ENCODE measurements at regions not wholly inside any gene's neighbourhood (a gene's known extent, or its start where the extent isn't known, plus 50 kb on each side); places are given as distances from the start of the nearest gene placed in this dataset.

DNA sequence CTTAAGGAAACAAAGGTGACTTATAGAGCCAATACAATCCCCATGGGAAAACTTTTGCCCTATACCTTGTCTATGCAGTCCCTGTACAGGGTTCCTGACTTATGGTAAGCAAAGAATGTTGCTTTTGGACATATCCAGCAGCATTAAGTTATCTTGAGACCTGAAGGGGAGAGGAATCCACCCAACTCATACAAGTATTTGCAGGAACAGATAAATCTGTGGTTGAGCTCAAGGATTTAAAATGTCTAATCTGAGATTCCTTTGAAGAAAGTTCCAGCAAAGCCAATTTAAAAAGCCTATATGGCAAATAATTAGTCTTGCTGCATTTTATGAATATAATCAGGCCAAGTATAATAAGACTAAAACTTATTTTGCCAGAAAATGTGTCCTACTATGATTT is 739.5 kb upstream of the CDH2 start:
- Mint-ChIP-seq H3K27me3 (ENCODE audit: low read depth) (no peaks in the 10 kb centered on the region), H3K9me3 (peaks cover 12% of the 10 kb centered on the region), H3K4me1 (ENCODE audit: low read depth) (no peaks in the 10 kb centered on the region), H3K4me3 (no peak overlapping the region), H3K36me3 (ENCODE audit: low read depth) (no peaks in the 10 kb centered on the region), H3K27ac (no peak overlapping the region)
- DNase-seq = no peak
- intact Hi-C loops (cut with micrococcal nuclease) = no loop called here
- CTCF ChIA-PET = no interaction called here

DNA sequence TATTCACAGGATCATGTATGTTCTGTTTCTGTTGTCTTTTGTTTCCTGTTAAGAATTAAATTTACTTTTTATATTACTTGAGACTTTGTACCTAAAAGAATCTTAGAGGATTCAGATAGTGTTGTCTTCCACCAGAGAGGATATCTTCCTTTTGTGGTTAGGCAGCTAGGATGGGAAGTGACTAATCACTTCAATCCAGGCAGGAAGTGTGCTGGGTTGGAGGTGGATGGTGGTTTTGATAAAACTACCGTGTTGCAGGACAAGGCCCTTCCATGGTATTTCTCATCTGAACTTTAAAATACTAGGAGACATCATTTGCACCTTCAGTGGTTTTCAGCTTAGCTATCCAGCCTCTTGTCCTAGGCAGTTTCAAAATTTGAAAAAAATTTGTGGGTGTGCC is 728.6 kb upstream of the CDH2 start:
- Mint-ChIP-seq H3K36me3 (ENCODE audit: low read depth) (no peaks in the 10 kb centered on the region), H3K9me3 (peaks cover 5% of the 10 kb centered on the region), H3K4me1 (ENCODE audit: low read depth) (no peaks in the 10 kb centered on the region), H3K27me3 (ENCODE audit: low read depth) (no peaks in the 10 kb centered on the region), H3K27ac (no peak overlapping the region), H3K4me3 (no peak overlapping the region)
- intact Hi-C loops (cut with micrococcal nuclease) = no loop called here
- CTCF ChIA-PET = no interaction called here
- no peak for DNase-seq

DNA sequence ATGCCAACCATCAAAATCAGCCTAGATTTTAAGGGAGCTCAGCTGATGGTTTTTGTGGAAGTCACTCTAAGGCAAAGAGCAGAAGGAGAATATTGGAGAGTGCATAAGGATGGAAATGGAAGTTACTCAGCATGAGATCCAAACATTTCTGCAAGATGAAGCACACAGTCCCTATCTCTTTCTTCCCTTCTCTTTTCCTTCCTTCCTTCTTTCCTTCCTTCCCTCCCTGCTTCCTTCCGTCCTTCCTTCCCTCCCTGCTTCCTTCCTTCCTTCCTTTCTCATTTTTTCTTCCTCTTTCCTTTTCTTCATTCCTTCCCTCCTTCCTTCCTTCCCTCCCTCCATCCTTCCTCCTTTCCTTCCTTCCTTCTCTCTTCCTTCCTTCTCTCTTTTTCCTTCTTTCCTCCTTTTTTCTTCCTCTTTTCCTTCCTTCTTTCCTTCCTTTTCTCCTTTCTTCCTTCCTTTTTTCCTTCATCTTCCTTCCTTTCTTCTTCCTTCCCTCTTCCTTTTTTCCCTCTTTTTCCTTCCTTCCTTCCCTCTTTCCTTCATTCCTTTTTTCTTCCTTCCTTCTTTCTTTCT is 727.9 kb upstream of the CDH2 start:
- H3K4me1 Mint-ChIP-seq (ENCODE audit: low read depth) = no peaks in the 10 kb centered on the region
- H3K4me3 Mint-ChIP-seq = no peak overlapping the region
- no peaks in the 10 kb centered on the region for H3K36me3 Mint-ChIP-seq (ENCODE audit: low read depth)
- no peak overlapping the region for H3K27ac Mint-ChIP-seq
- intact Hi-C loops (cut with micrococcal nuclease) = no loop called here
- H3K9me3 Mint-ChIP-seq = peaks cover 5% of the 10 kb centered on the region
- CTCF ChIA-PET = no interaction called here
- no peak for DNase-seq
- no peaks in the 10 kb centered on the region for H3K27me3 Mint-ChIP-seq (ENCODE audit: low read depth)

DNA sequence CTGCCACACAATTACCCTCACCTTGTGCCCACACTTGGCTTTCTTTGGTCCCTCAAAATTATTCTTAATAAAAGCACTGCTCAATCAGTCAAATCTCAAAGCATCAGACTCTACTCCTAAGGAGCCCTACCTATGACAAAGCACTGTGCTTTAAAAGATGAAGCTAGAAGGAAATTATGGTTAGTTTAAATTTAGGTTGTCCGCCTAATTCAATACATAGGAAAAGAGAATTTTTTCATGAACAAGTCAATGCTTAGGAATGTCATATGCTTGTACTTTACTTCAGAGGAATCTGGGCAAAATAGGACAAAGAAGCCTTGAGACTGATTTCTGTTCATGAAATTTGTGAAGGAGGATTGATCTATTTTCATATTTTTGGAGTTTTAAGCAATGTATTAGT is 726.4 kb upstream of the CDH2 start:
- Mint-ChIP-seq H3K27ac (no peak overlapping the region), H3K4me1 (ENCODE audit: low read depth) (no peaks in the 10 kb centered on the region), H3K9me3 (peaks cover 5% of the 10 kb centered on the region), H3K4me3 (no peak overlapping the region), H3K36me3 (ENCODE audit: low read depth) (no peaks in the 10 kb centered on the region), H3K27me3 (ENCODE audit: low read depth) (no peaks in the 10 kb centered on the region)
- intact Hi-C loops (cut with micrococcal nuclease) = no loop called here
- no peak for DNase-seq
- CTCF ChIA-PET = no interaction called here

DNA sequence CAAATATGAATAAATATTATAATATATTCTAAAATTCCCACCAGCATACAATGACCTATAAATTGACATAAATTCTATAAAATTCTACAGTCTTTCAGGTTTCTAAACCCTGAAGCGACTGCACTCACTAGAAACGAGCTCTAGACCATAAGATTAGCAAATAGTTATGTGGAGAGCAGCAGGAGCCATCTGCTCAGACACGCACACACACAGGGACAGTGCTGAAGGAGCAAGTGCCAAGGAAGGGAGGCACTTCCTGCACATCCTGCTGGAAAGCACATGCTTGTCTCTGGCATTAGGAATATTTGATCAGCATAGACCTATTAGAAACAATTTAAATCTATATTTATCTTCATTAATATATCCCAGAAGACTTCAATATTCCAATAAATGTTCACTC is 713.9 kb upstream of the CDH2 start:
- Mint-ChIP-seq H3K36me3 (ENCODE audit: low read depth) (no peaks in the 10 kb centered on the region), H3K4me3 (no peak overlapping the region), H3K27ac (no peak overlapping the region), H3K9me3 (peaks cover 6% of the 10 kb centered on the region), H3K4me1 (ENCODE audit: low read depth) (no peaks in the 10 kb centered on the region), H3K27me3 (ENCODE audit: low read depth) (no peaks in the 10 kb centered on the region)
- CTCF ChIA-PET = no interaction called here
- no peak for DNase-seq
- intact Hi-C loops (cut with micrococcal nuclease) = no loop called here

DNA sequence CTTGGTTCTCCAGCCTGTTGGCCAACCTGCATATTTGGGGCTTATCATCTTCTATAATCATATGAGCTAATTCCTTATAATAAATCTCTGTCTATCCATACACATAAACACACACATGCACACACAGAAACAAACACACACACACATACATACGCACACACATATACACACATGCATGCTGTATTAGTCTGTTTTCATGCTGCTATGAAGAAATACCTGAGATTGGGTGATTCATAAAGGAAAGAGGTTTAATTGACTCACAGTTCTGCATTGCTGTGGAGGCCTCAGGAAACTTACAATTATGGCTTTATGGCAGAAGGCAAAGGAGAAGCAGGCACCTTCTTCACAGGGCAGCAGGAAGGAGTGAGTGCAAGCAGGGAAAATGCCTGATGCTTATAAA is 707.4 kb upstream of the CDH2 start:
- CTCF ChIA-PET = no interaction called here
- no peak for DNase-seq
- peaks cover 7% of the 10 kb centered on the region for H3K9me3 Mint-ChIP-seq
- no peak overlapping the region for H3K27ac Mint-ChIP-seq
- no peak overlapping the region for H3K4me3 Mint-ChIP-seq
- no peaks in the 10 kb centered on the region for H3K27me3 Mint-ChIP-seq (ENCODE audit: low read depth)
- no peaks in the 10 kb centered on the region for H3K4me1 Mint-ChIP-seq (ENCODE audit: low read depth)
- H3K36me3 Mint-ChIP-seq (ENCODE audit: low read depth) = no peaks in the 10 kb centered on the region
- intact Hi-C loops (cut with micrococcal nuclease) = no loop called here

DNA sequence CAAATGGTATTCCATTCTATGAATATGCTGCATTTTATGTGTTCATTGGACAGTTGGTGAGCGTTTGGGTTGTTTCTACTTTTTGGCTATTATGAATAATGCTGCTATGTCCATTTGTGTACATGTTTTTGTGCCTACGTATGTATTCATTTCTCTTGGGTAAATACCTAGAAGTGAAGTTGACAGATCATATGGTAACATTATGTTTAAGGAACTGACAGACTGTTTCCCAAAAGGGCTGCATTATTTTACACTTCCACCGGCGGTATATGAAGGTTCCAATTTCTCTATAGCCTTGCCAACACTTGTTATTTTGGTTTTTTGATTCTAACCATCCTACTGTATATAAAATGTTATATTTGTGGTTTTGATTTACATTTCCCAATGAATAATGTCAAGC is 703.9 kb upstream of the CDH2 start:
- no peak for DNase-seq
- H3K9me3 Mint-ChIP-seq = peaks cover 5% of the 10 kb centered on the region
- no peak overlapping the region for H3K27ac Mint-ChIP-seq
- no peaks in the 10 kb centered on the region for H3K27me3 Mint-ChIP-seq (ENCODE audit: low read depth)
- no peaks in the 10 kb centered on the region for H3K36me3 Mint-ChIP-seq (ENCODE audit: low read depth)
- H3K4me3 Mint-ChIP-seq = no peak overlapping the region
- intact Hi-C loops (cut with micrococcal nuclease) = no loop called here
- CTCF ChIA-PET = no interaction called here
- H3K4me1 Mint-ChIP-seq (ENCODE audit: low read depth) = no peaks in the 10 kb centered on the region

DNA sequence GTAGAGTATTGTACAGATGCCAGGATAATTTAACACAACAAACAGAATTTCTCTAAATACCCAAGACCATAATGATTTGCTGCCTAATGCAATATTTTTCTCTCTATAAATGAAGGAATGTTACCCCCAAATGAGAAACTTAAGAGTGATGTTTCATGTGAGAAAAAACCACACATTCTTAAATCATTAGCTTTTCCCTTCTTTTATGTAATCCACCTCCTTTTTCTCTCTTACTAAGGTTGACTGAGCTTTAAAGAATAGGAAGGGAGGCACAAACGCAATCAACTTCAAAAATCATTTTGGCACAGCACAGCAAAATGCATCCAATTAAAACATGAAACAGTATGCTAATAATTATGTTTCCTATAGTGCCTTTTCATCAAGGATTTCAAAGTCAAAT is 698.1 kb upstream of the CDH2 start:
- Mint-ChIP-seq H3K4me1 (ENCODE audit: low read depth) (no peaks in the 10 kb centered on the region), H3K9me3 (peaks cover 5% of the 10 kb centered on the region), H3K27ac (no peak overlapping the region), H3K27me3 (ENCODE audit: low read depth) (no peaks in the 10 kb centered on the region), H3K4me3 (no peak overlapping the region), H3K36me3 (ENCODE audit: low read depth) (no peaks in the 10 kb centered on the region)
- DNase-seq = no peak
- CTCF ChIA-PET = no interaction called here
- intact Hi-C loops (cut with micrococcal nuclease) = no loop called here

DNA sequence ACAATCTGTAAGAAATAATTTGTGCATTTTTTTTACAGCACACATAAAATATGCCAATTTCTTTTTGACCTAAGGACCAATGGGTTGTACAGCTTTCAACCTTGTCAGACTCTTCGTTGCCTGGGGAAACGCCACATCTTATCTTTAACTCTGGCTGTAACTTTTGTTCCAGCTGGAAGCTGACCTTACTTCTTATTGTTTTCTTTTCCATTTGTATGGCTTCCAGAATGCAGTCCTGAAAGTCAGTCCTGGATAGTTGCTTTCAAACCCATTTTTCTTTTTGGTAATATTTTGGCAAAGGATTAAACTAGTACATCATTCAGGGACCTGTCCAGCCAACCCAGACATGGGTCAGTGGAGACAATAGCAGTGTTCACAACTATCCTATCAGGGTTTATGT is 686.5 kb upstream of the CDH2 start:
- peaks cover 6% of the 10 kb centered on the region for H3K9me3 Mint-ChIP-seq
- no peaks in the 10 kb centered on the region for H3K4me1 Mint-ChIP-seq (ENCODE audit: low read depth)
- H3K4me3 Mint-ChIP-seq = no peak overlapping the region
- no peak overlapping the region for H3K27ac Mint-ChIP-seq
- no peaks in the 10 kb centered on the region for H3K27me3 Mint-ChIP-seq (ENCODE audit: low read depth)
- no peak for DNase-seq
- H3K36me3 Mint-ChIP-seq (ENCODE audit: low read depth) = no peaks in the 10 kb centered on the region
- intact Hi-C loops (cut with micrococcal nuclease) = no loop called here
- CTCF ChIA-PET = no interaction called here

DNA sequence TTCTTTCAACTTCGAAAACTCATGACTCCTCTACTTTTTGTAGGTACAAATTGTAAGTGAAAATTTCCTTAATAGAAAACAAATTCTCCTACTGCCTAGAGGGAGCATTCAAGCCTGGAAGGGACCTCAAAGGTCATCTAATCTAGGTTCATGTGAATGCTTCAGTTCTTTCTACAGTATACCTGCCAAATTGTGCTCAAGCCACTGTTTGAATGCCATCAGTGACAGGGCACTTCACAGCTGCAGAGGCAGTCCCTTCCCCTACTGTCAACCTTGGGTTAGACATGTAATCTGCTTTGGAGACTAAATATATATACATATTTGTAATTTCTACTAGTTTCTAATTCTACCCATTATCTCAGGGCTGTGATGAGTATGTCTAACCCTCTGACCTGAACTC is 681.3 kb upstream of the CDH2 start:
- no peaks in the 10 kb centered on the region for H3K27me3 Mint-ChIP-seq (ENCODE audit: low read depth)
- CTCF ChIA-PET = interaction anchor here (0.5 kb wide), 1 partner anchor 11 kb away, joined by 3 read pairs; no protein-coding TSS in a partner anchor
- H3K9me3 Mint-ChIP-seq = peaks cover 6% of the 10 kb centered on the region
- H3K27ac Mint-ChIP-seq = no peak overlapping the region
- no peak overlapping the region for H3K4me3 Mint-ChIP-seq
- intact Hi-C loops (cut with micrococcal nuclease) = no loop called here
- no peaks in the 10 kb centered on the region for H3K36me3 Mint-ChIP-seq (ENCODE audit: low read depth)
- H3K4me1 Mint-ChIP-seq (ENCODE audit: low read depth) = no peaks in the 10 kb centered on the region
- DNase-seq = no peak

DNA sequence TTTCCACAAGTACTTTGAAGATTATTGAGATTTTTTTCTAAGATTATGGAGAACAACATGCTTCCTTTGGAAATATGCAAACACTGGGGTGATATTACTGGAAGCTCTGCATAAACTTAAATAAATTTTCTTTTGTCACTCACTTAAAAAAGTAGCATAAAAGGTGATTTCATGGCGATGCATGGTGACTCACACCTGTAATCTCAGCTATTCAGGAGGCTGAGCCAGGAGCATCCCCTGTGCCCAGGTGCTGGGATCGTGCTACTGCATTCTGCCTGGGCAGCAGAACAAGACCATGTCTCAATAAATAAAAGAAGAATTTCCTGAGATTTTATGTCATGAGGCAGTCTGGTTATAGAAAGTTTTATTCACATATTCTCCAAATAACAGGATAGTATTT is 679.1 kb upstream of the CDH2 start:
- intact Hi-C loops (cut with micrococcal nuclease) = no loop called here
- peaks cover 6% of the 10 kb centered on the region for H3K9me3 Mint-ChIP-seq
- DNase-seq = no peak
- H3K36me3 Mint-ChIP-seq (ENCODE audit: low read depth) = no peaks in the 10 kb centered on the region
- no peaks in the 10 kb centered on the region for H3K27me3 Mint-ChIP-seq (ENCODE audit: low read depth)
- CTCF ChIA-PET = interaction anchor here (0.6 to 1.1 kb wide), 2 partner anchors 12 to 920 kb away, joined by 3 read pairs; no protein-coding TSS in a partner anchor
- H3K4me3 Mint-ChIP-seq = no peak overlapping the region
- H3K27ac Mint-ChIP-seq = no peak overlapping the region
- H3K4me1 Mint-ChIP-seq (ENCODE audit: low read depth) = no peaks in the 10 kb centered on the region

DNA sequence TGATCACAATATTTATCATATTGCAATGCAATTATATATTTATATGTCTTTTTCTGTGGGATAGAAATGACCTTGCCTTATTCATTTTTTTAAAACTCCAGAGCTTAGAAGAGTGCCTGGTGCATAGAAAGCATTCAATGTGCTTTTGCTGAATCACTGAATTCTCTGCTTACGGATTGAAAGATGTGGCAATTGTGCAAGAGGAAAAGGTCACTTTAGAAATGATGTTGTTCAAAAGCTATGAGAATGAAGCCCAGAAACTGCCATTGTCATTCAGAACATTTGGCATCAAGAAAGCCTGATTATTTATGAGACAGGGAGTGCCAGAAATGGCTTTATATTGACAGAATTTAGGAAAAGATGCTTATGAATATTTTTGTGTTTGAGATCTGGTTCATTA is 678.6 kb upstream of the CDH2 start:
- H3K4me3 Mint-ChIP-seq = no peak overlapping the region
- H3K27ac Mint-ChIP-seq = no peak overlapping the region
- H3K4me1 Mint-ChIP-seq (ENCODE audit: low read depth) = no peaks in the 10 kb centered on the region
- DNase-seq = no peak
- CTCF ChIA-PET = interaction anchor here (0.6 to 1.1 kb wide), 2 partner anchors 12 to 919 kb away, joined by 3 read pairs; no protein-coding TSS in a partner anchor
- no peaks in the 10 kb centered on the region for H3K27me3 Mint-ChIP-seq (ENCODE audit: low read depth)
- H3K36me3 Mint-ChIP-seq (ENCODE audit: low read depth) = no peaks in the 10 kb centered on the region
- intact Hi-C loops (cut with micrococcal nuclease) = no loop called here
- peaks cover 5% of the 10 kb centered on the region for H3K9me3 Mint-ChIP-seq

DNA sequence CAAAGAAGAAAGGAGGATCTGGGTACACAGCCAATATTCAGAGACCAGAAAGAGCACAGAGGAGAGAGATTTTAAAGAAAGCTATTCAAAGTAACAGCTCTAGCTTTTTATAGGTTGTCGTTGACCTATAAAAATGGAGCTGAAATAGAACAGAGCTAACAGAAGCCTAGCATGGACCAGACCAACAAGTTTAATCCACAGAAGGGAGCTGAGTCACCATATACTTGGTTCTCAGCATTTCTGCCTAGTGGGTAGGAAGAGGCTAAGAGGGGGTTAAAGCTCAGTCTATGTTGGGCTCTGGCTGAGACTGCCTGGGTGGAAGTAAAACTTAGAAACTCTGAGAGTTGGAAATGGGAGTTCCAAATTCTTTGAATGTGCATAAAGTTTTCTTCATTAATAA is 678.0 kb upstream of the CDH2 start:
- Mint-ChIP-seq H3K4me3 (no peak overlapping the region), H3K9me3 (peaks cover 7% of the 10 kb centered on the region), H3K4me1 (ENCODE audit: low read depth) (no peaks in the 10 kb centered on the region), H3K27ac (no peak overlapping the region), H3K36me3 (ENCODE audit: low read depth) (peaks cover 2% of the 10 kb centered on the region), H3K27me3 (ENCODE audit: low read depth) (no peaks in the 10 kb centered on the region)
- no peak for DNase-seq
- intact Hi-C loops (cut with micrococcal nuclease) = no loop called here
- CTCF ChIA-PET = interaction anchor here (1.1 kb wide), 1 partner anchor 11 kb away, joined by 3 read pairs; no protein-coding TSS in a partner anchor

DNA sequence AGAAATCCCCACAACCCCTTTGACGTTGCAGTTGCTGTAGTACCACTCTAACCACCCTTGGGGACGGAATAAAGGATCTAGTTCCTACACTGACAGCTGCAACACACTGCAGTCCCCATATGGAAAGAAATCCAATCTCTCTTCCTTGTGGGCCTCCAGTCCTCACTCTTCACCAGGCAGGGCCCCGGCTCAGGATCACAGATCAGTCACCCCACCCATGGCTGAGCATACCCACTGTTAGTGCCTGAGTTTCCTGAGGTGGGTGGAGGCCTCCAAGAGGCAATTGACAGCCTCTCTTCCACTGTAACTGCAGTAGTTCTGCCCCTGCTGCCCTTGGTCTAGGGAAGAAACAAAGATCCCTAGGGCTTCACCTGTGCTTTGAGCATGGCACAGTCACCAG is 670.0 kb upstream of the CDH2 start:
- intact Hi-C loops (cut with micrococcal nuclease) = no loop called here
- Mint-ChIP-seq H3K27me3 (ENCODE audit: low read depth) (no peaks in the 10 kb centered on the region), H3K4me1 (ENCODE audit: low read depth) (no peaks in the 10 kb centered on the region), H3K4me3 (no peak overlapping the region), H3K9me3 (peaks cover 11% of the 10 kb centered on the region), H3K27ac (no peak overlapping the region), H3K36me3 (ENCODE audit: low read depth) (peaks cover 2% of the 10 kb centered on the region)
- CTCF ChIA-PET = no interaction called here
- no peak for DNase-seq

All from activated naive CD4-positive, alpha-beta T cell treated with anti-CD3 and anti-CD28 coated beads for 36 hours (primary cell).